OCI-LY7 (cell line): ENCODE measurements at regions not wholly inside any gene's neighbourhood (a gene's known extent, or its start where the extent isn't known, plus 50 kb on each side); places are given as distances from the start of the nearest gene placed in this dataset.
"Not testable (repeated sequence)": the region's sequence is repeated elsewhere in the genome, so short reads cannot be mapped to it uniquely, and the experiment has no call there.

Experiments used
- BruUV-seq: library from RNA; stranded (reverse); fragments of 400-500 nt; replicated peaks from 2 replicates; lab custom pipeline; 2021; lab: Mats Ljungman, UMichigan
- CTCF ChIA-PET: fragments of 300-600 bp; sonication (Branson Sonifier 250); formaldehyde crosslinking; loops from one replicate; lab custom pipeline; 2022; ENCODE audit warnings: antibody characterized with exemption; ENCODE audit not compliant: unreplicated experiment; lab: Charles Lee
- POLR2A ChIA-PET: fragments of 300-600 bp; sonication (Branson Sonifier 250); formaldehyde crosslinking; loops from one replicate; lab custom pipeline; 2022; ENCODE audit warnings: antibody characterized with exemption; lab: Charles Lee
- DNase-seq: peaks from one replicate; pipeline ENCODE4 v3.0.0-alpha.2; 2015; ENCODE audit warnings: low spot score
- H2AFZ ChIP-seq: fragments of 200-600 bp; sonication (generic), shearing (Covaris generic); 2 replicates; pipeline ENCODE4 v1.6.1; 2014; ENCODE audit warnings: mild to moderate bottlenecking, antibody characterized with exemption, low read length, moderate library complexity
- H3K27ac ChIP-seq: fragments of 200-600 bp; sonication (generic); 2 replicates; pipeline ENCODE4 v1.5.1; 2014; ENCODE audit warnings: mixed run types, low read depth, mild to moderate bottlenecking, moderate library complexity, low read length, inconsistent platforms; ENCODE audit not compliant: poor library complexity, severe bottlenecking
- H3K36me3 ChIP-seq: fragments of 200-600 bp; sonication (generic); 2 replicates; pipeline ENCODE4 v1.6.1; 2014; ENCODE audit warnings: mild to moderate bottlenecking, antibody characterized with exemption, low read length, moderate library complexity, mixed read lengths; ENCODE audit not compliant: insufficient read depth
- H3K4me1 ChIP-seq: fragments of 200-600 bp; sonication (generic); 2 replicates; pipeline ENCODE4 v1.5.1; 2014; ENCODE audit warnings: mild to moderate bottlenecking, low read length; ENCODE audit not compliant: insufficient read depth, poor library complexity, severe bottlenecking
- H3K4me2 ChIP-seq: fragments of 200-600 bp; sonication (generic); 2 replicates; pipeline ENCODE4 v1.6.1; 2014; ENCODE audit warnings: mild to moderate bottlenecking, low read length
- H3K4me3 ChIP-seq: fragments of 200-600 bp; sonication (generic); 2 replicates; pipeline ENCODE4 v1.5.1; 2014; ENCODE audit warnings: mild to moderate bottlenecking, low read depth, low read length; ENCODE audit not compliant: poor library complexity, severe bottlenecking
- H3K79me2 ChIP-seq: fragments of 200-600 bp; sonication (generic); 2 replicates; pipeline ENCODE4 v1.6.1; 2016; ENCODE audit warnings: low read depth, mild to moderate bottlenecking, low read length, moderate library complexity, mixed read lengths; ENCODE audit not compliant: insufficient read depth
- H3K9me2 ChIP-seq: fragments of 200-600 bp; sonication (generic); 2 replicates; pipeline ENCODE4 v1.6.1; 2016; ENCODE audit warnings: mild to moderate bottlenecking, low read length, mixed read lengths; ENCODE audit not compliant: insufficient read depth
- H3K9me3 ChIP-seq: fragments of 200-600 bp; sonication (generic); 2 replicates; pipeline ENCODE4 v1.6.1; 2014; ENCODE audit warnings: mild to moderate bottlenecking, mixed run types, low read length, mixed read lengths
- H4K20me1 ChIP-seq: fragments of 200-600 bp; sonication (generic); 2 replicates; pipeline ENCODE4 v1.6.1; 2014; ENCODE audit warnings: mild to moderate bottlenecking, antibody characterized with exemption, low read length, moderate library complexity, mixed read lengths; ENCODE audit not compliant: insufficient read depth
- EZH2phosphoT487 ChIP-seq: fragments of 200-600 bp; sonication (generic); IDR thresholded peaks from 2 replicates; pipeline ENCODE4 v1.6.1; 2018; ENCODE audit warnings: low read depth, borderline replicate concordance, mild to moderate bottlenecking, mixed run types, antibody characterized with exemption, low read length, moderate library complexity, mixed read lengths
- intact Hi-C: fragments of 100-400 bp; cut with micrococcal nuclease; formaldehyde crosslinking; loops from one replicate; pipeline ENCODE4 v1.10.0; 2022; ENCODE audit not compliant: unreplicated experiment
- TF ChIP-seq, protein P1 (sequence below): fragments of 200-600 bp; sonication (generic); conservative IDR thresholded peaks from 2 replicates; pipeline ENCODE4 v1.5.1; 2014; ENCODE audit warnings: mild to moderate bottlenecking, antibody characterized with exemption, low read length, moderate library complexity, mixed read lengths

DNA sequence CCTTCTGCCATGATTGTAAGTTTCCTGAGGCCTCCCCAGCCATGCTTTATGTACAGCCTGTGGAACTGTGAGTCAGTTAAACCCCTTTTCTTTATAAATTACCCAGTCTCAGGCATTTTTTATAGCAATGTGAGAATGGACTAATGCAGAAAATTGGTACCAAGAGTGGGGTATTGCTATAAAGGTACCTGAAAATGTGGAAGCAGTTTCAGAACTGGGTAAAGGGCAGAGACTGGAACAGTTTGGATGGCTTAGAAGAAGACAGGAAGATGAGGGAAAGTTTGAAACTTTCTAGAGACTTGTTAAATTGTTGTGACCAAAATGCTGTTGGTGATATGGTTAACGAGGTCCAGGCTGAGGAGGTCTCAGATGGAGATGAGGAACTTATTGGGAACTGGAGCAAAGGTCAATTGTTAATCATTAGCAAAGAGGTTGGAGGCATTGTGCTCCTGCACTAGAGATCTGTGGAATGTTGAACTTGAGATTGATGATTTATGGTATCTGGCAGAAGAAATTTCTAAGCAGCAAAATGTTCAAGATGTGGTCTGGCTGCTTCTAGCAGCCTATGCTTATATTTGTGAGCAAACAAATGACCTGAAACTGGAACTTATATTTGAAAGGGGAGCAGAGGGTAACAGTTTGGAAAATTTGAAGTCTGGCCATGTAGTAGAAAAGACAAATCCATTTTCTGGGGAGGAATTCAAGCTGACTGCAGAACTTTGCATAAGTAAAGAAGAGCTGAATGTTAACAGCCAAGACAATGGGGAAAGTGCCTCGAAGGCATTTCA, 79.0 kb upstream of the GMDS start:
- no peaks in the 10 kb centered on the region for H3K79me2 ChIP-seq
- intact Hi-C loops: no loop called here
- no peaks in the 10 kb centered on the region for H4K20me1 ChIP-seq
- BruUV-seq: no TSS peak
- no peak overlapping the region for H3K27ac ChIP-seq
- ChIA-PET POLR2A (no interaction called here), CTCF (no interaction called here)
- 0 out of 2 replicates have a peak, but pooled peaks cover 7% of the 10 kb centered on the region for H3K9me3 ChIP-seq
- TF ChIP-seq, protein P1, sequence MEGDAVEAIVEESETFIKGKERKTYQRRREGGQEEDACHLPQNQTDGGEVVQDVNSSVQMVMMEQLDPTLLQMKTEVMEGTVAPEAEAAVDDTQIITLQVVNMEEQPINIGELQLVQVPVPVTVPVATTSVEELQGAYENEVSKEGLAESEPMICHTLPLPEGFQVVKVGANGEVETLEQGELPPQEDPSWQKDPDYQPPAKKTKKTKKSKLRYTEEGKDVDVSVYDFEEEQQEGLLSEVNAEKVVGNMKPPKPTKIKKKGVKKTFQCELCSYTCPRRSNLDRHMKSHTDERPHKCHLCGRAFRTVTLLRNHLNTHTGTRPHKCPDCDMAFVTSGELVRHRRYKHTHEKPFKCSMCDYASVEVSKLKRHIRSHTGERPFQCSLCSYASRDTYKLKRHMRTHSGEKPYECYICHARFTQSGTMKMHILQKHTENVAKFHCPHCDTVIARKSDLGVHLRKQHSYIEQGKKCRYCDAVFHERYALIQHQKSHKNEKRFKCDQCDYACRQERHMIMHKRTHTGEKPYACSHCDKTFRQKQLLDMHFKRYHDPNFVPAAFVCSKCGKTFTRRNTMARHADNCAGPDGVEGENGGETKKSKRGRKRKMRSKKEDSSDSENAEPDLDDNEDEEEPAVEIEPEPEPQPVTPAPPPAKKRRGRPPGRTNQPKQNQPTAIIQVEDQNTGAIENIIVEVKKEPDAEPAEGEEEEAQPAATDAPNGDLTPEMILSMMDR: no peak
- no peak for TF ChIP-seq EZH2phosphoT487
- H3K9me2 ChIP-seq: no peaks in the 10 kb centered on the region
- H2AFZ ChIP-seq: no peak overlapping the region
- no peak for DNase-seq
- no peaks in the 10 kb centered on the region for H3K4me1 ChIP-seq
- no peak overlapping the region for H3K4me3 ChIP-seq
- no peaks in the 10 kb centered on the region for H3K36me3 ChIP-seq
- H3K4me2 ChIP-seq: no peak overlapping the region

DNA sequence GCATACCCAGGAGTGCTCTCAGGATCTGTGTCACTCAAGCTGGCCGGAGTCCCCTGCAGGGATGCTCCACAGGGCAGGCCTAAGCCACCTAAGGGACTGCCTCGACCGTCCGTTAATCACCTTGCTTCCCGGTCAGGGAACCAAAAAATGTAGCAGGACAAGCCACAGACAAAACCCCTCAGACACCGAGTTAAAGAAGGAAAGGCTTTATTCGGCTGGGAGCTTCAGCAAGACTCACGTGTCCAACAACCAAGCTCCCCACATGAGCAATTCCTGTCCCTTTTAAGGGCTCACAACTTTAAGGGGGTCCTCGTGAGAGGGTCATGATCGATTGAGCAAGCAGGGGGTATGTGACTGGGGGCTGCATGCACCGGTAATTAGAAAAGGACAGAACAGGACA, 72.1 kb upstream of the GMDS start:
- POLR2A ChIA-PET, intact Hi-C loops: not testable (repeated sequence)

DNA sequence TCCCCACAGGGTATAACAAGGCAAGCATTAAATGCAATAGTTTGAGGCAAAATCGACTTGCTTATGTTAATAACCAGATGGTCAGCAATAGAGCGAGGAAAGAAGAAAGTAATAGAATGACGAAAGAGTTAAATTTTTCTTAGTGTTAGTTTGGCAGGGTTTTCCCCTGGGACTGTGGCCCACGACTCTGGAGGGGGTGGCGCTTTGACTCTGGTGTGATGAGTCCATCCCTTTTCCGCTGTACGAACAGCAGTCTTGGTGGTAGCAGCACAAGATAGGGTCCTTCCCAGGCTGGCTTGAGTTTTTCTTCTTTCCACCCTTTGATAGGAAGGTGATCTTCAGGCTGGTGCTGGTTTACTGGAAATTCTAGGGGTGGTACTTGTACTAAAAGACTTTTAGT, 69.2 kb upstream of the GMDS start:
- Histone ChIP-seq H4K20me1 (no peaks in the 10 kb centered on the region), H3K4me3 (no peak overlapping the region), H3K79me2 (no peaks in the 10 kb centered on the region), H3K9me3 (no peaks in the 10 kb centered on the region), H2AFZ (no peak overlapping the region), H3K36me3 (no peaks in the 10 kb centered on the region), H3K4me1 (no peaks in the 10 kb centered on the region), H3K4me2 (no peak overlapping the region), H3K9me2 (no peaks in the 10 kb centered on the region), H3K27ac (no peak overlapping the region)
- intact Hi-C loops: no loop called here
- POLR2A ChIA-PET: no interaction called here
- DNase-seq: no peak
- no TSS peak for BruUV-seq
- CTCF ChIA-PET: no interaction called here
- TF ChIP-seq, protein P1: no peak
- no peak for TF ChIP-seq EZH2phosphoT487

More for the DNA sequence above, 72.1 kb upstream of the GMDS start:
- BruUV-seq, H2AFZ ChIP-seq, CTCF ChIA-PET, H3K36me3 ChIP-seq, H3K79me2 ChIP-seq, H3K9me2 ChIP-seq, H3K9me3 ChIP-seq, H3K4me1 ChIP-seq, H3K4me3 ChIP-seq, H4K20me1 ChIP-seq, H3K27ac ChIP-seq, H3K4me2 ChIP-seq, DNase-seq: not testable (repeated sequence)
